HepG2 (cell line): ENCODE measurements at regions not wholly inside any gene's neighbourhood (a gene's known extent, or its start where the extent isn't known, plus 50 kb on each side); places are given as distances from the start of the nearest gene placed in this dataset.

Experiments used
- ATAC-seq: fragments of 200-7000 bp; cut with Tn5 transposase; 3 replicates; pipeline ENCODE4 v1.9.1; 2020; ENCODE audit warnings: mild to moderate bottlenecking, moderate library complexity
- BruUV-seq: library from RNA; stranded (reverse); fragments of 400-500 nt; replicated peaks from 2 replicates; lab custom pipeline; 2021; lab: Mats Ljungman, UMichigan
- CTCF ChIA-PET: fragments of 300-600 bp; formaldehyde crosslinking; extraction: SDS; loops from one replicate; lab custom pipeline; 2021; ENCODE audit warnings: low total read pairs, inconsistent platforms, low intra/inter-chr PET ratio; lab: Yijun Ruan, JAX
- POLR2A ChIA-PET: fragments of 350-600 bp; sonication (Branson Sonifier 250); formaldehyde crosslinking; loops from one replicate; lab custom pipeline; 2020; ENCODE audit warnings: antibody characterized with exemption, inconsistent platforms; lab: Yijun Ruan, JAX
- DNase-seq: peaks from one replicate; pipeline ENCODE4 v3.0.0-alpha.2; 2015; ENCODE audit warnings: low spot score
- FAIRE-seq: peaks from 3 replicates; lab custom pipeline; 2011; peaks lifted over from hg19 to GRCh38; lab: Jason Lieb, UNC
- H2AFZ ChIP-seq: one replicate; pipeline ENCODE4 v1.6.1; 2011; ENCODE audit warnings: low read length, inconsistent platforms
- H3K27ac ChIP-seq: fragments of 300-600 bp; 3 replicates; pipeline ENCODE4 v1.8.0; 2011; ENCODE audit warnings: mixed run types, mild to moderate bottlenecking, mixed read lengths, low read length, inconsistent platforms; ENCODE audit not compliant: insufficient read depth; ENCODE audit errors: extremely low read length
- H3K27me3 ChIP-seq, 2 experiments: fragments of 200-600 bp in 1 of 2; 2 replicates in 1 of 2; 3 replicates in 1 of 2; pipeline versions ENCODE4 v1.6.0 to v1.8.0; 2011; ENCODE audit warnings: low read length in 2 of 2, mild to moderate bottlenecking in 2 of 2, moderate library complexity in 2 of 2, inconsistent platforms in 1 of 2; ENCODE audit not compliant: insufficient read depth in 2 of 2, control insufficient read depth in 1 of 2
- H3K36me3 ChIP-seq, 2 experiments: fragments of 200-600 bp in 1 of 2; replicated peaks in 1 of 2; 2 replicates in 1 of 2; 3 replicates in 1 of 2; pipeline versions ENCODE4 v1.5.1 to v1.8.0; 2011; ENCODE audit warnings: low read length in 2 of 2, inconsistent platforms in 1 of 2; ENCODE audit not compliant: insufficient read depth in 2 of 2, control insufficient read depth in 1 of 2
- H3K4me1 ChIP-seq: 2 replicates; pipeline ENCODE4 v1.5.1; 2012; ENCODE audit warnings: low read length, inconsistent platforms; ENCODE audit not compliant: insufficient read depth
- H3K4me2 ChIP-seq: 2 replicates; pipeline ENCODE4 v1.6.0; 2011; ENCODE audit warnings: low read depth, low read length, inconsistent platforms
- H3K4me3 ChIP-seq, 3 experiments: fragments of 200-600 bp in 1 of 3; sonication (generic), shearing (Covaris generic) in 1 of 3; replicated peaks in 1 of 3; 2 replicates each; pipeline ENCODE4 v1.5.1; 2011 to 2016; ENCODE audit warnings: low read length in 3 of 3, inconsistent platforms in 2 of 3, low read depth in 2 of 3, mild to moderate bottlenecking in 2 of 3, control low read depth in 1 of 3, mixed read lengths in 1 of 3; ENCODE audit not compliant: insufficient read depth in 1 of 3
- H3K79me2 ChIP-seq: one replicate; pipeline ENCODE4 v1.6.1; 2011; ENCODE audit warnings: low read length, inconsistent platforms; ENCODE audit not compliant: insufficient read depth
- H3K9ac ChIP-seq: 2 replicates; pipeline ENCODE4 v1.6.0; 2011; ENCODE audit warnings: mild to moderate bottlenecking, low read depth, low read length, inconsistent platforms; ENCODE audit not compliant: insufficient read depth
- H3K9me3 ChIP-seq: 2 replicates; pipeline ENCODE4 v1.5.1; 2012; ENCODE audit warnings: mild to moderate bottlenecking, low read length
- H4K20me1 ChIP-seq: 2 replicates; pipeline ENCODE4 v1.6.0; 2011; ENCODE audit warnings: inconsistent platforms, mild to moderate bottlenecking, low read length, moderate library complexity; ENCODE audit not compliant: insufficient read depth
- ZBED4 ChIP-seq: sonication (generic); formaldehyde crosslinking; IDR thresholded peaks from 2 replicates; pipeline ENCODE4 v1.4.0; 2020; ENCODE audit warnings: missing genetic modification reagents, borderline replicate concordance
- ZBTB21 ChIP-seq: sonication (generic); formaldehyde crosslinking; IDR thresholded peaks from 2 replicates; pipeline ENCODE4 v1.4.0; 2020; ENCODE audit warnings: missing genetic modification reagents
- ZBTB49 ChIP-seq: sonication (generic); formaldehyde crosslinking; IDR thresholded peaks from 2 replicates; pipeline ENCODE4 v1.4.0; 2020; ENCODE audit warnings: missing genetic modification reagents, borderline replicate concordance
- ZNF275 ChIP-seq: sonication (generic); formaldehyde crosslinking; IDR thresholded peaks from 2 replicates; pipeline ENCODE4 v1.8.0; 2022; ENCODE audit warnings: missing genetic modification reagents, mild to moderate bottlenecking, inconsistent platforms, borderline replicate concordance
- ZNF446 ChIP-seq: sonication (generic); formaldehyde crosslinking; IDR thresholded peaks from 2 replicates; pipeline ENCODE4 v1.5.0; 2020; ENCODE audit warnings: mild to moderate bottlenecking, missing genetic modification reagents
- WGBS: methylation state at CpG from one replicate; pipeline ENCODE4 v1.1.6; 2017; ENCODE audit warnings: low lambda C conversion rate; 5-methylcytosine and 5-hydroxymethylcytosine counted together
- in situ Hi-C: cut with HindIII; loops from 2 replicates; pipeline ENCODE4 v1.10.0; 2017; ENCODE audit warnings: low pct_unique_long_range_greater_than_20kb; ENCODE audit not compliant: extremely low pct_ligation_motif_present
- intact Hi-C: fragments of 100-400 bp; cut with micrococcal nuclease; formaldehyde crosslinking; loops from one replicate; pipeline ENCODE4 v1.10.0; 2022; ENCODE audit not compliant: unreplicated experiment

GRCh38 chr13:82118589-82118988, 1763.7 kb downstream of the SLITRK1 start:
- Histone ChIP-seq H3K4me3 (no peak overlapping the region), H3K4me1 (no peaks in the 10 kb centered on the region), H3K9me3 (no peaks in the 10 kb centered on the region), H3K79me2 (no peaks in the 10 kb centered on the region), H4K20me1 (no peaks in the 10 kb centered on the region), H3K27me3 (no peaks in the 10 kb centered on the region), H3K36me3 (no peaks in the 10 kb centered on the region), H3K27ac (no peak overlapping the region), H3K4me2 (no peak overlapping the region), H2AFZ (no peak overlapping the region), H3K9ac (no peak overlapping the region)
- no TSS peak for BruUV-seq
- intact Hi-C loops: no loop called here
- no peak for DNase-seq
- TF ChIP-seq ZNF446 (no peak), ZBED4 (CRISPR knock-in tag) (no peak), ZBTB21 (no peak), ZBTB49 (CRISPR knock-in tag) (no peak), ZNF275 (CRISPR knock-in tag) (no peak)
- in situ Hi-C loops: no loop called here
- ChIA-PET POLR2A (no interaction called here), CTCF (no interaction called here)
- ATAC-seq: no peak
- no peak for FAIRE-seq
- WGBS: 24% methylated on average over 5 of the region's 5 CpGs
